BE2C (cell line): ENCODE measurements at regions not wholly inside any gene's neighbourhood (a gene's known extent, or its start where the extent isn't known, plus 50 kb on each side); places are given as distances from the start of the nearest gene placed in this dataset.

ENCODE experiments used
- DNase-seq: peaks from one replicate; pipeline ENCODE4 v3.0.0-alpha.2; 2020
- H3K27me3 ChIP-seq: fragments of 250-450 bp; sonication (Bioruptor Pico); 2 replicates; pipeline ENCODE4 v1.5.1; 2020; ENCODE audit warnings: mild to moderate bottlenecking
- H3K36me3 ChIP-seq: fragments of 250-450 bp; sonication (Bioruptor Pico); 2 replicates; pipeline ENCODE4 v1.5.1; 2020; ENCODE audit warnings: mild to moderate bottlenecking
- H3K4me1 ChIP-seq: fragments of 250-450 bp; sonication (Bioruptor Pico); 2 replicates; pipeline ENCODE4 v1.5.1; 2020
- H3K4me3 ChIP-seq: 2 replicates; pipeline ENCODE4 v1.5.1; 2011; ENCODE audit warnings: low read depth, low read length
- H3K9me3 ChIP-seq: fragments of 250-450 bp; sonication (Bioruptor Pico); 2 replicates; pipeline ENCODE4 v1.5.1; 2020
- TF ChIP-seq, protein P1 (sequence below): IDR thresholded peaks from 2 replicates; pipeline ENCODE4 v1.5.1; 2012; ENCODE audit warnings: mild to moderate bottlenecking, low read depth, low read length

DNA sequence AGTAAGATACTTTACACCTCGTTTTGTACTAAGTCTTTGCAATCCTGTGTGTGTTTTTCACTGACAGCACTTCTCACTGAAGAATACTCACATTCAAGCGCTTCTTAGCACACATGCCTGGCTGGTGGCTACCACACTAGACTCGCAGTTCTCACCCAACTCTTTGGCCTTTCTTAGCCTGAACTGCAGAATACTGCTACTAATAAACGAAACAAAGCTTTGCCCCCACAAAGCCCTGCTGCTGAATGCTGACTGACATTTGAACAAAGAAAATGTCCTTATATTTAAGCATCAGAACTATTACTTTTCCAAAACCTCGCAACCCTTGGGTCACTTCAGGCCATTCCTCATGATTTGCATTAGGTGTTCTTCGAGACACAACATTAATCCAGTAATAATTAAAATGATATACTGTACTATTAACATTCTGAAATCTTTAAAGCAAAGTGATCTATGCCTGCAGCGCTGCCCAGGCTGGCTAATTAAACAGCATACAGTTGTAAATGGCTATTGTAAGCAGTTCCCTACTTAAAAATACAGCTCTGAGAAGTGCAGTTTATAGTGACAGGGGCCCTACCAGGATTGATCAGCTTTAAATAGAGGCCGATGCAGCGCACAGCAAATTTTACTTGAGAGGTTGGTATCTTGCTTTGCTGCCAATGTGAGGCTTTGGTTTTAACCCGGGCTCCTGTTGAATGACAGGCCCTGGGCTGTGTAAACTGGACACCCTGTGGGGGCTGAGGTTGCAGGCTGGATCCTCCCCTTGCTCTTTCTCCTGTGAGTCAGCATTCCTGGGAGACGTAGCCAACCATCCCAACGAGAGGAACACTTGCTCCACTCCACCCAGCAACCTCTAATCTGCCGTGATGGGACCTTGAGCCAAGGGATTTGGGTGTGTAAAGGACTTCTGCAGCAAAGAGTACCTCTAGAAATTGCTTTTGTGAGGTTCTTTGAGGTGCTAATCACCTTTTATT, 899.0 kb downstream of the TFAP2A start:
- H3K27me3 ChIP-seq = no peaks in the 10 kb centered on the region
- no peaks in the 10 kb centered on the region for H3K4me1 ChIP-seq
- TF ChIP-seq, protein P1, sequence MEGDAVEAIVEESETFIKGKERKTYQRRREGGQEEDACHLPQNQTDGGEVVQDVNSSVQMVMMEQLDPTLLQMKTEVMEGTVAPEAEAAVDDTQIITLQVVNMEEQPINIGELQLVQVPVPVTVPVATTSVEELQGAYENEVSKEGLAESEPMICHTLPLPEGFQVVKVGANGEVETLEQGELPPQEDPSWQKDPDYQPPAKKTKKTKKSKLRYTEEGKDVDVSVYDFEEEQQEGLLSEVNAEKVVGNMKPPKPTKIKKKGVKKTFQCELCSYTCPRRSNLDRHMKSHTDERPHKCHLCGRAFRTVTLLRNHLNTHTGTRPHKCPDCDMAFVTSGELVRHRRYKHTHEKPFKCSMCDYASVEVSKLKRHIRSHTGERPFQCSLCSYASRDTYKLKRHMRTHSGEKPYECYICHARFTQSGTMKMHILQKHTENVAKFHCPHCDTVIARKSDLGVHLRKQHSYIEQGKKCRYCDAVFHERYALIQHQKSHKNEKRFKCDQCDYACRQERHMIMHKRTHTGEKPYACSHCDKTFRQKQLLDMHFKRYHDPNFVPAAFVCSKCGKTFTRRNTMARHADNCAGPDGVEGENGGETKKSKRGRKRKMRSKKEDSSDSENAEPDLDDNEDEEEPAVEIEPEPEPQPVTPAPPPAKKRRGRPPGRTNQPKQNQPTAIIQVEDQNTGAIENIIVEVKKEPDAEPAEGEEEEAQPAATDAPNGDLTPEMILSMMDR = no peak
- DNase-seq = no peak
- no peaks in the 10 kb centered on the region for H3K9me3 ChIP-seq
- no peak overlapping the region for H3K4me3 ChIP-seq
- no peaks in the 10 kb centered on the region for H3K36me3 ChIP-seq

DNA sequence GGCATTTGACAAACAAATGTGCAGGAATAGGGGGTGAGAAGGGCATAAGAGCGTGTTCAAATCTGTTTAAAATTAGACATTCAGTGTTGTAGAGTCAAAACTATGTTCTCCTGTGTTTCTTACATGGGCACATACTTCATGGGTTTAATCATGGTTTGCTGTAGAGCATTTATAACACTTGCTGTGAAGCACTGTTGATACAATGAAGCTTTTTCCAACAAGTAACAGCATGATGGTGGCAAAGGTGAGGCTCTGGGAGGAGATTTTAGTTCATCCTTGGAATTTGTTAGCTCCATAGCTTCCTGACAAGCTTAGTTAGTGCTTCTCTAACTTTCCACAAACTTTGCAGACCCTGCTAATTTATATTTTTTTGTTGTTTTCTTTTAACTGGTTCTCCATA, 900.7 kb downstream of the TFAP2A start:
- Histone ChIP-seq H3K36me3 (no peaks in the 10 kb centered on the region), H3K4me1 (no peaks in the 10 kb centered on the region), H3K4me3 (no peak overlapping the region), H3K9me3 (no peaks in the 10 kb centered on the region), H3K27me3 (no peaks in the 10 kb centered on the region)
- TF ChIP-seq, protein P1 = no peak
- DNase-seq = no peak

DNA sequence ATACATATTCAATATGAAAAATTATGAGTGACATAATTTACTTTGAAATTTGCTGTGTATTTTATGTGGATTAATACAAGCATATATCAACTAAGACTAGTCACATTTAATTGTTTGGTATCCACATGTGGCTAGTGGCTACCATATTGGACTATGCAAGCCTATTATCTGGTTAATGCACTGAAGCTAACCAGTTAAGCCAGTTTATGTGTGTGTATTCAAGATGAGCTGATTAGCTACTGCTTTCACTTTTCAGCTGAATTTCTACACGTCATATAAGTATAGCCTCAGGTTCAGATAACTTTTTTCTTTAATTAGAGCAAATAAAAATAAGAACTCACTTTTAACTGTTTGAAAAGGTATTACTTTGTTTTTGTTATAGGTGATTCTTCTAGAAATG, 903.7 kb downstream of the TFAP2A start:
- H3K4me1 ChIP-seq = no peaks in the 10 kb centered on the region
- H3K4me3 ChIP-seq = no peak overlapping the region
- H3K27me3 ChIP-seq = no peaks in the 10 kb centered on the region
- no peaks in the 10 kb centered on the region for H3K36me3 ChIP-seq
- no peak for DNase-seq
- no peaks in the 10 kb centered on the region for H3K9me3 ChIP-seq
- TF ChIP-seq, protein P1 = no peak

DNA sequence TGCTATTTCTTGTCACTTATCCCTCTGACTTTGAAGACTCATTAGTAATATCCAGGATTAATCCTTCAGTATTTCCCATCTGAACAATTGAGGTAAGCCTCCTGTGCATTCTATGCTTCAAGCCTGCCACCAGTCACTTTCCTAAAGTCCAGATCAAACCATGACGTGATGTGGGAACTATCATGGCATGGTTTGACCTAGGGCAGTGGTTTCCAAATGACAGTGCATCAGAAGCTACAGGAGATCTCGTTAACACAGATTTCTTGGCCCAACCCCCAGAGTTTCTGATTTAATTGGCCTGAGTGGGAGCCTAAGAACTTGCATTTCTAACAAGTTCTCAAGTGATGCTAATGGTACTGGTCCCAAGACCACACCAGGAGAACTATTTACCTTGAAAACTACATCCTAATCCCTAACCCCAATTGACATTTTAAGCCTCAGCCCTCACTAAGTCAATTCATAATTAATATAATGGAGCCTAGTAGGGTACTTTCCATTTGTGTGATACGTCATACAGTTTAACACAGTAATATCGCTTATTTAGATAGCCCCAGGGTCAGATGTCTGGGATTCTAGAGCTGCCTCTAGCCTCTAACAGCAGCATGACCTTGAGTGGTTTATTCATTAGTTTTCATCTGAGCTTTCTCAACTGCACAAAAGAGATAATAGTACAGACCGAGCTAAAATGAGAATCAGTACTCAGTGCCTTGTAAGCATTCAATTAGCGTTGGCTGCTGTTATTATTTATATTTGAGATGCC, 907.6 kb downstream of the TFAP2A start:
- no peaks in the 10 kb centered on the region for H3K27me3 ChIP-seq
- TF ChIP-seq, protein P1 = no peak
- no peaks in the 10 kb centered on the region for H3K36me3 ChIP-seq
- no peak for DNase-seq
- no peaks in the 10 kb centered on the region for H3K9me3 ChIP-seq
- no peaks in the 10 kb centered on the region for H3K4me1 ChIP-seq
- no peak overlapping the region for H3K4me3 ChIP-seq

DNA sequence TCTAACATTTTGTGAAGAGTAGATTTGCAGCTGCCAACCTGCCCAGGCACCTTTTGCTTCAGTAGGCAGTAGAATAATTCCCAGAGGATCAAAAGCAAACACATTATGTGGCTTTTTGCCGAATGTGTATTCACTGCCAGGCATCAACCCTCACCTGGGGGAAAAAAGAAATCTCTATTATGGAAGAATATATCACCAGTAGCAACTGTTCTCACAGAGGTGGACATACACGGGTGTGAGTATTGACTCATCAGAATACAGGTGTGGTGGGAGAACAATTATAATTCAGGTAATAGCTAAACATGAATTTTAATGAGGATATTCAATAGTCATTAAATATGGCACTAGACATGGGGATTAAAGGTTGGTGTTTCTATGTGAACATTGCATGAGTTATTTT, 910.7 kb downstream of the TFAP2A start:
- Histone ChIP-seq H3K4me3 (no peak overlapping the region), H3K27me3 (no peaks in the 10 kb centered on the region), H3K36me3 (no peaks in the 10 kb centered on the region), H3K4me1 (no peaks in the 10 kb centered on the region), H3K9me3 (no peaks in the 10 kb centered on the region; the same call in 1 of the 2 replicates)
- no peak for DNase-seq
- TF ChIP-seq, protein P1 = no peak
